Inflammatory macrophage treated with lipopolysaccharide for 1 hour (primary cell): ENCODE measurements at regions not wholly inside any gene's neighbourhood (a gene's known extent, or its start where the extent isn't known, plus 50 kb on each side); places are given as distances from the start of the nearest gene placed in this dataset.

ENCODE experiments used
- DNase-seq, 2 donors: peaks; one replicate each; pipeline ENCODE4 v3.0.0-alpha.2; 2020 to 2022

DNA sequence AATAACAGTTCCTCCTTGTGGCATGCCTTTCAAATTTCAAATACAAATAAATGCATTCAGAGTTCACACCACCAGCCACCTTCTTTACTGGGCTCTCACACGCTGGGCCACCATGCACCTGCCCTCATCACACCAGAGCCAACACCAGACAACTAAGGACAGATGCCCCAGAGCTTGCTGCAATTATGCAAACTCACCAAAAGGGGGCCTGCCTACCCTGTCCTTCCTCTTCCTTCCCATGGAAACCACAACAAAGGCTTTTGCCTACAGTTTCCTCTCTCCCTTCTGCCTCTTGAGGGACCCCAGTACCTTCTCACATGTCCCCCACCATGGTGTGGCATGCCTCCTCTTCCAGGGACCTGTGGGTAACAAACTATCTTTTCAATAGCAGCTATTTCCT, 1333.9 kb upstream of the TENM3 start:
- no peak for DNase-seq

DNA sequence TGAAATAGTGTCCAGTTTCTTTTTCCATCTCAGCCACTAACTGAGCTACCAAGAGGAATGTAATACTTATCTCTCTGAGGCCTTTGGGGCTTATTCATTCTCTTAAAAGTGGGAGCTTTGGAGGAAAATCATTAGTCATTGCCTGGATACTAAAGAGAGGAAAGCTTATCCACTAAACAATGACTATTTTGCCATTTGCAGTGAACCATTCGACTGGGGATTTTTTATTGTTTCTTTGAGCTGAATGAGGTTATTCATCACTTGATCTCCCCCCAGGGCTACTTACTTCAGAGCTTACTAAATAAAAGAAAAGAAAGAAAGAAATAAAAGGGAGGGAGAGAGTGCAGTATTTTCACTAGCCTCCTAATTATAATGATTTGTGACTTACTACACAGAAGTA, 1329.5 kb upstream of the TENM3 start:
- no peak for DNase-seq

DNA sequence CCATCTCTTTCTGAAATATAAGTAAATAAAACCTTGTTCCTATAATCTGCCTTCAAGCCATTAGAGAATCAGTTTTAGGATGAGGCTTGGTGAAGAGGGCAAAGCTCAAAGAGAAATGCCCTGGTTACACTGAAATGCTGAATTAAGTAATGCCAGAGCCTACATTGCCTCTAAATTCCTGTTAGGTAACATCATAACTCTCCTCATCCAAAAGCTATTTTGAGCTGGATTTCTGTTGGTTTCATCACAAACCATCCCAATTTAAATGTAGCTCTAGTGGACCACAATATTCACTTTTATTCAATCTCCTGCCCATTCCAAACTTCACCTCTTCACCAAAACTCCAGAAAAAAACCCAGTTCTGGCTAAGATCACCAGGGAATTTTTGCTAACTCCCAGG, 1319.7 kb upstream of the TENM3 start:
- no peak for DNase-seq

DNA sequence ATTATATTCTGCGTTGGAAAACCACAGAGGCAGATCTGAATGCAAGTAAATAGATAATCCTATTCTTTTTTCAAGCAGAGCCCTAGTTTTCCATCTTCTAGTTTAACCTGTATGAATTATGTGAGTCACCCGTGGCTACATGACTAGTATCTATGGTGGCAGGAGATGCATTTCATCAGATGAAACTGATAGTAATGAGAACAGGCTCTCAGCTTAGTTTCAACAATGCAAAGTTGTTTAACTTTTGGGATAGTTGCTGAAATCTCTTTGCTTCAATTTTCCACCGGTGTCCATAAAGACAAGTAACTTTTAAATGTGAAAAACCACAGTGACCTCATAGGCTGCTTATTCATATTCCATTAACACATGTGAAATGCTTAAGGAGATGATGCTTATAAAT, 1317.4 kb upstream of the TENM3 start:
- DNase-seq, result no peak

DNA sequence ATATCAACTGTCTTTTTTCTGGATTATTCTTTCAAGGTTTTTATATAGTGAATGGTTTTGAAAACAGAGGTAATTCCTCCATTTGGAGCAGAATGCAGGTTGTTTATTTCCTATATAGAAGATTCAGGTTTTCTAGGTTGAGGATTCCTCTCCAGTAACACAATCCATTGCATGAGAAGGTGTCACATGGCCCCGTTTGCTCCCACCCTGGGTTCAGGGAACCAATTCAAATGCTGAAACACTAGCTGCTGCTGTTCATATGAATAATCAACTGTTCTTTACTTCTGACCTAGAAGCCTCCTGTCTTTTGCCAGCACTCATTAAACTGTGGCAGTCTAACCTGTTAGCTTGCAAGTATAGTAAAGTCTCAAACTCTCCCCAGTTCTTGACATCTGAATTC, 1316.9 kb upstream of the TENM3 start:
- DNase-seq, result no peak

DNA sequence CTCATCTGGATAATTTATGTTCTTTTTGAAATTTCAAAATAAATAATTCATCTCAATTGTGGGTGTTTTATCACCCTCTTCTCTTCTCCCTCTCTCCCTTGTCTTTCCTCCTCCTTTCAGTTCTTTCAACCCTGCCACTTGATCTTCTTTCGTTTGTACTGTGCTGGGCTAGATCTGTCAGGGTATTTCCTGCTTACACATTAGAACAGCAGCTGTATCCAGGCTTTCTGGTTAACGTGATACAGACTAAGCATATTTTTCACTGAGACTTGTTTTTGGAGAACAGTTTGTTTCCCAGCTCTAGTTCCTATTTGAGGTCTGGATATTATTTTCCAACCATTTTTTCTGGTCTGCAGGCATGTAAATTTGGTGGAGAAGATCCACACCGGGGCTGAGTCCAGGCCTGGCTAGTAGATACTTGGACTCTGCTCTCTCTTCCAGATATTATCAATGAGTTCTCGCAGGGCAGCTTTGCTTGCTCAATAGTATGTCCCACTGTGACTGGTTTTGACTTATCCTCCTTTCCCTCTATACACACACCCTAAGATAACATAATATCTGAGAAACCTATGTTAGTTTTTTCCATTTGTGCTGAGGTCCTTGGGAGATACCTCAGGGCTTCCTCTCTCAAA, 1310.7 kb upstream of the TENM3 start:
- DNase-seq, result no peak

DNA sequence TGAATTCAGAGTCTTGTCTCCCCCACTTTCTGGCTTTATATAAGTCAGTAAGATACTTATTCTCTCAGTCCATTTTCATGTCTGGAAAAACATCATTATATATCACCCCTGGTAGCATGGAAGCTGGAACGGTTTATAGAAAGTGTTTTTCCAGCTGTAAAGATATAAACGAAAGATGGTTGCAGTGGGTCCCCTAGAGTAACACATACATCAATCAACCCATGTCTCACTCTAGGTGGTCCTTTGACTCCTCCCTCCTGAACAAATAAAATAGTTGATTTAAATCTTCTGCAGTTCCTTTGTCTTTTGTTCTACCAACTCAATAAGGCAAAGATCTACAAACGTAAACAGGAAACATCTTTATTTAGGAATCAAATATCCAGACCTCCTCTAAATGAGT, 1306.1 kb upstream of the TENM3 start:
- no peak for DNase-seq

DNA sequence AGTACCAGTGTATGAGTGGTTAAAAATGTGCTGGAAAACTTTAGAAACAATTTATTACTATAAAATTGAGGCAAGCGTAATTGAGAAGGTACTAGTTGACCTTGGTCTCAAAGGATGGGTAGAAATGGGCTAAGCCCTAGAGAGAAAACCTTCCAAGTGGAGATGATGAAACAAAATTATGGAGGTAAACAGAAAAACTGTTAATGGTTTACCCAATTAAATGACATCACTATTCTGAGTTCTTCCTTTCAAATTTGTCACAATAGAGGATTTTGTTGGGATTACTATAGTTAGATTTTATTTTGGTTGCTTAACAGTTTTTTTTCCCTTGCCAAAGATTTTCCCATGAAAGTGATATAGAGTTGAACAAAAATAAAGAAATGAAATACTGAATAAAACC, 1302.5 kb upstream of the TENM3 start:
- no peak for DNase-seq

DNA sequence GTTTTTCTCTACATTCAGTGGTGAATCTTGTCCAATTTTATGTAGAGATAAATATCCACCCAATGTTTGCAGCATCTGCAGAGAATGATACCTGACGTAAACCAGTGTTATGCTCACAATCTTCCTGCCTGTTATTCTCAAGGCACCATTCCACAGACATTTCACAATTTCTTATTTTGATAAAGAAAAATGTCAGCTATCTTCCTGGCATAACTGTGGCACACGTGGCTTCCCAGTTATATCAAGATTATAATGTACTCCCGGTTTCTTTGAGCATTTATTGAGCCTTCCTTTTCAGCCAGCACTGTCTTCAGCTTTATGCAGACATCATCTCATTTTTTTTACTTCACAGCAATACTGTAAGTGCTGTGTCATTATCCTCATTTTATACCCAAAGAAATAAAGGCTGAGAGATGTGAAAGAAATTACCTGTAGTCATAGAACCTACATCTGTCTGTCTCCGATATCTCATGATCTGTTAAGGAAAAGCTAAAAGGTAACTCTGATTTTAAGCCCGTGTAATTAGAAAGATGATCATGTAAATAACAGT, 1300.8 kb upstream of the TENM3 start:
- no peak for DNase-seq

DNA sequence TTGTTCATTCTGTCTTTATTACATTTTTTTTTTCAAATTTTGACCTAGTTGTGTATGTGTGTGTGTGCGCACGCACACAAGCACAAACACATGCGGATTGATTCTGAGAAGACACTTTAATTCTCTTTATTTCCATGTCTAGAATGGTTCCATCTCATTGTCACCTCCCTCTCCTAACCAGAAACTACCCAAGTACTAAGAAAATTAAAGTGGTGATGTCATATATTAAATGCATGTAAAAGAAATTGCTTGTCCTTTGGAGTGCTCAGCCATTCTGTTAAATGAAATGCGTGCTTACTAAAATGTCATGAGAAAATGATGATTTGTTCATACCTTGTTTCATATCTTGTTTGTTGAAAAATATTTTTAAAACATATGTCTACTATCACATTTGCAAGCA, 1297.0 kb upstream of the TENM3 start:
- no peak for DNase-seq

DNA sequence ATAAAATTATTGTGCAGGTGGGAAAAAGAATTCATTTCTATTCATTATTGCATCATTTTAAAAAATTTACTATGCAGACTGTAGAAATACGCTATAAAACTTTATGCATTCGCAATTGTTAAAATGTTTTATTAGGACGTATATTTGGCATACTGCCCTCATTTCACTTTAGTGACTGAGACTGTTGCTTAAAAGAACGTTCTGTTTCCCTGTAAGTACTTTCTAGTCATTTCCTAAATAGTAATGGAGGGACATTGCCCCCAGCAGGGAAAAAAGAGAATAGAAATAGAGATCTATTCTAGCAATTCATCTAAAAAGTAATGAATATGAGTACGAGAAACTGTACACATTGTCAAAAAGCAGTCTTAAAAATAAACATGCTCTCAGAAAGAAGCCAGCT, 1295.8 kb upstream of the TENM3 start:
- DNase-seq, result no peak

DNA sequence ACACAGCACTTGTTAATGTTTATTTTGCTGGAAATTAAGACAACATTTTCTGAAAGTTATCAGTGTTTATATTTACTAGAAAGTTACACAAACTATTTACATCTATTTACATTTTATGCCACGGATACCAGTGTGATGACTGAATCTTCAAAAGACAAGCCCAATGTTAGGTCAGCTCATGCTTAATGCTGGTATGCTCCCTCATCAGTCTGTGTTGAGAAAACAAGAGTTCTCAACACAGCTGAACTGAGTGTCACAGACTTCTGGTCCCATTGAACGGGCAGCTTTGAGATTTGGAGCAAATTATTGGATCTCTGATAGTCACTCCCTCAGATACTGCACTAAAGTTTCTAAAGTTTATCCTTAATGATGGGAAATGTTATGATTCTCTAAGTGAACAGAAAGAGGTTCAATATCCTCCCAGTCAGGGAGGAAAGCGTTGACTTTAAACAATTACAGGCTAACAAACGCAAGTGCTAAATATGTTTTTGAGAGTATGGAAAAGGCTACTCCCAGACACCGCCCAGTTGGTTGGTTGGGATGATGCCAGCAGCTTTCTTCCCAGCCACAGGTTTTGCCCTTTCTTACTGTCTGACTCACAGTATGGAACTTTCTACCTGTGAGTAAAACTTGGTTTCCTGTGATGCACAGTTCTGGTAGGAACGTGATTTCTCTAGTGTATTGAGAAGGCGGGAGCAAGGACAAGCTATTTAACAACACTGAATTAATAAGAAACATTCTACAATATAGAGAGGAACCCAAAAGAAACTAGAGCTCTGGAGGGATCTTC, 1293.6 kb upstream of the TENM3 start:
- no peak for DNase-seq

DNA sequence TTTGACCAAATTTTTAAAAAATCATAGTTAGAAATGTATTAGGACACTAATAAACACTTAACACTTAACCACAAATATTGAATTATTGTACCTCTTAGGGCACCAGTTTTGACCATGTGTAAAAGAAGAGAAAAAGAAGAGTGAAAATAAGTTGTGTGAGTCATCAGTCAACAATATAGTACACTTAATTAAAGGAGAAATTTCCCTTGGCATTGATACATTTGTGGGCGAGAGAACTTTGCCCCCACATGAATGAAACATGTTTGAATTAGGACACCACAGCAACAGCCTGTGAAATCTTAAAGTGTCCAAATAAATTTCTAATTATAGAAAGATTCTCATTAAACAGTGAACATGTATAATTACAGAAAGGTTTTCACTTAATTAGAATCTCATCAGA, 1292.8 kb upstream of the TENM3 start:
- no peak for DNase-seq

DNA sequence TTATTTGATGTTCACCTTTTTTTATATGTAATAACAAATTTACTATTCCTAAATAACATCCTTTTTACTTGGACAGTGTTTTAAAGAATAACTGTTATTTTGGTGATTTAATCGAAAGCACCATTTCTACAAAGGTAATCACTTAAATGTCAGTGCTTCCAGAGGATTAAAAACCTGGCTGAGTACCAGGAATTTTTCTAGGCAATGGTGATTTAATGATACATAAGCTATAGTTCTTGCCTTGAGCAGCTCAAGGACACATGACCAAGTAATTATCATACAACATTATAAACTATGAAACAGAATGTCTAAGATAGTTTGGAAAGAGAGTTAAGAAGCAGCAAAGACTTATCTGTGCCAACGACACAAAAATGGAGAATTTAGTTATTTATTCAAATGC, 1291.9 kb upstream of the TENM3 start:
- DNase-seq, result no peak

DNA sequence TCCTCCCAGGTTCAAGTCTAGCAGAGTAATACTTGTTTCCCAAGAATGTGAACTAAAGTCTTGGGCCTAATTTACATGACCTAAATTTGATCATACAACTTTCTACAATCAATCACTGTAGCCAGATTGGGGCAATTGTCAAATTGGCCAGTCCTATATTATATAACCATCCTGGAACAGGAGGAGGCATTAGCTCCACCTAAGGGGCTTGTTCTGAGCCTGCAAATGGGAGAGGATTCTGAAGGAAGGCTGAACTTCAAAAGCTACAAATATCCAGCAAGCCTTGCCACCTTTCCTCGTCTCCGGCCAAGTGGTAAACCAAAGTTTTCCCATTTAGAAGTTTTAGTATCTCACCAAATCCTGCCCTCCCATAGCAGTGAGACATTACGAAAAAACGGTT, 1289.6 kb upstream of the TENM3 start:
- no peak for DNase-seq

DNA sequence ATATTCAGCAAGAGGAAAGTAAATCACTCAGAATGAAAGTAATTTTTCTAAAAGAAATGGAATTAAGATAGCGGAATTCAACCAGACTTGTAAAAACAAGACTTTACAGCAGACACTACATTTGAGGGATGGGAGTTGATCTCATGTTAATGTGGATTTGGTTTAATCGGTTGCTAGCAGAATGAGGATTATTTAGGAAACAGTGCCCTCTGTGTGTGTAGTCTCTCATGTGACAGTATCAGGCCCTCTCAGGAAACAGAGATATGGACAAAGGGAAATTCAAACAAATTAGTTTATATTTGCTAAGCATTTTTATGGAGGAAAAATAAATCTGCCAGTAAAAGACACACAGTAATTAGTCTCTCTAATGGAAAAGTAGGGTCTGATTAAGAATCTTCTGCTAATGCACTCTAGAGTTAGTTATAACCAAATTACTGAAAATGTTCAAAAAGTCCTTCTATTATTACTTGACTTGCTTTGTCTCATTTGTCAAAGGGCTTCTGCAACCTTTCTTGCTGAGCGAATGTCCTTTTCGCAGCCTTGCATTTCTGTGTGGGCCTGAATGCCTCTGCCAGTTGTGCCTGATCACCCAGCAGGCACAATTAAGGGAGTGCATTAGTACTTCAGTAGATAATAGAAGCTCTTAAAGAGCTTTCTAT, 1282.3 kb upstream of the TENM3 start:
- DNase-seq, result no peak

DNA sequence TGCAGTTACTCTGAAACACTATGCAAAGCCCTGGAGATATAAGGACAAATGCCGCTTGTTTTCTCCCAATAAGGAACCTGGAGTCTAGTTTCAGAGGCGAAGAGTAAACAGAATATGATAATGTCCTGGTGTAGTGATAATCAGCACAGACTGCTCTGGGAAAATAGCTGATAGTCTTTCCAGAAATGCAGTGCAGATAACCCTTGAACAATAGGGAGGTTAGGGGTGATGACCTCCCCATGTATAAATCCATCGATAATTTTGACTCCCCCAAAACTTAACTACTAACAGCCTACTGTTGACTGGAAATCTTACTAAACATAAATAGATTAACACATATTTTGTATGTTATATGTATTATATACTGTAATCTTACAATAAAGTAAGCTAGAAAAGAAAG, 1280.9 kb upstream of the TENM3 start:
- DNase-seq, result no peak

DNA sequence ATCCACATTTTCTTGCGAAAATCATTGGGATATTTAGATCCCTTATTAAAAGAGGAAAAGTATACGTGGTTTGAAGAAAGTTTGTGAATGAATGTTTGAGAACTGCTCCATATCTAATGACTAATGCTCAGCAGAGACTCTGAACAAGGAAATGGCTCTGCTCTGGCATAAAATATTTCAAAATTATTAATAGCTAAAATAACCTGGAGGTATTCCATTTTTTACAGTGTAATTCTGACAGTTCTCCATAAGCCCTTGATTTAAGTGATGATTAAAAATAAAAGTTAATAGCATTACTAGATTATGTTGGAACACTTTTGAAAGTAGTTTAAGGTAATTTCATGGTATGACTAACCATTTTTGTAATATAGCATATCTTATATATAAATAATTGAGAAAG, 1276.9 kb upstream of the TENM3 start:
- no peak for DNase-seq

DNA sequence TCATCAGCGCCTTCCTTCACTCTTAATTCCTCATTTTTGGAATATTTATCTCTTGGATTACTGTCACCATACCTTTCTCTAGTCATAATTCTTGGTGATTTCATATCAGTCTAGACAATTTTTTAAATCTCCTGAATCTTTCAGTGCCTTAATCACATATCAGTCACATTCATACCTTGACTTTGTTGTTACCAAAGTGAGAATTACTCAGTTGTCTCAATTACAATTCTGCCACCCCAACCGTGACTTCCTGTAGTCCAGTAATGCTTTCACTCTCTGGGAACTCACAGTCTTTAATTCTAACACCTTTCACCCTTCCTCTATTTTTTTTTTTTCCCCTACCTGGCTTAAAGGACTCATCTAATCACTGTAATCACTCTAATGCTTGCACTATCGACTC, 1275.3 kb upstream of the TENM3 start:
- no peak for DNase-seq

DNA sequence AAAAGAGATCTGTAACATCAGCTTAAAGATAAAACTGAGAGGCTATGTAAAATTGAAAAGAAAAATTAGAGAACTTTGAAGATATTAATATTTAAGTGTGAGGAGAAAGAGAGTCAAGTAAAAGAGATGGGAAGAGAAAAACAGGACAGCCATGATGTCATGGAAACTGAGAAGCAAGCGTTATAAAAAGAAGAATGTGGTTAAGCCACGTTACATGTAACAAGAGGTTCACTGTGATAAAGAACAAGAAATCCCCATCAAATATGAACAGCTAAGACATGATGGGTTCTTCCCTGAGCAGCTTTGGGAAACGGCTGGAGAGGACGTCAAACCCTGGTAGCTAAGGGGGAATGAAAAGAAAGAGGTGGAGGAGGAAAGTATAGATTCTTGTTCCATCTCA, 1269.3 kb upstream of the TENM3 start:
- no peak for DNase-seq

DNA sequence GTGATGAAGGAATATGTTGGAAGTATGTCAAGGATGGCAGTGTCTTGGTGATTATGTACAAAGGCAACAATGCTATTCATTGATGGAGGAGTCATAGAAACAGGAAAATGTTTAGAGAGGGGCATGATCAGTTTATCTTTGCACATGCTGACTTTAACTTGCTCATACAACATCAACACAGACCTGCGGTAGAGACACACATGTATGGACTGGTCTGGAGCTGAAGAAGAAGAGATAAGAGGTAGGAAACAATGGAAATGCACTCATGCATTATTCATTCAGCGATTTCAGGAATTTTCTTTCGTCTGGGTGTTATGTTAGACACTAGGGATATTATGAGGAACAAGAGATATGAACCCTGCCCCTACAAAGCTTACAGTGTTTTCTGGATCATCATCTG, 1252.3 kb upstream of the TENM3 start:
- no peak for DNase-seq

DNA sequence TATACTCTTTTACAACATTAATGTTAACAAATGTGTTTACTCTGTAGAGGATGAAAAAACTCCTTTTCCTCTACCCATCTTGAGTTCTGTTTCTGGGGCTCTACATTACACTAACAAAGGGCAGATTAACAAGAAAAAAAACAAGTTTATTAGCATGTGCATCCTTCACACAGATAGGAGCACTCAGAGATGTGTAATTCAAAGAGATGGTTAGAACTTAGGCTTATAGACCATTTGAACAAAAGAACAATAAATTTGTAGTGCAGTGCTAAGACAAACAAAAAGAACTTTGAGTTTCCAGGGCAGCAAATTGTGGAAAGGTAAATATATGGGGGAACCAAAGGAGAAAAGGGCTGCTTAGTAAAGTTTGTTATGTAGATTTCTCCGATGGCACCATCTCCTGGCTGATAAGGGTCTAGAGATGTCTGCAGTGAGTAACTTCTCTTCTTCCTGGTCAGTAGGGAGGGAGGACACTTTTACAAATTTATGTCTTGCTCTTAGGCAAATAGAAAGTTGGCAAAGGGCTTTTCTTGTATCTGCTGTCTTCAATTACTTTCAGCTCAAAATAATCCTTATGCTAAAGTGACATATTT, 1249.9 kb upstream of the TENM3 start:
- no peak for DNase-seq

DNA sequence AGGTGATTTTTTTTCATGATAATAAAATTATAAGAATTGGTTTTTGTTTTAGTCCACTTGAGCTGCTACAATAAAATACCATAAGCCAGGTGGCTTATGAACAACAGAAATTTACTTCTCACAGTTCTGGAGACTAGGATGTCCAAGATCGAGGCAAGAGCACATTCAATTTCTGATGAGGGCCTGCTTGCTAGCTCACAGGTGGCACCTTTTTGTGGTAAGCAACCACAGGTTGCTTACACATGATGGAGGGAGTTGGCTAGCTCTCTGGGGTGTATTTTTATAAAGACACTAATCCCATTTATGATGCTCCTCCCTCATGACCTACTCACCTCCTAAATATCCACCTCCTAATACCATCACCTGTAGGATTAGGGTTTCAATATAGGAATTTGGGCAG, 1248.5 kb upstream of the TENM3 start:
- no peak for DNase-seq

DNA sequence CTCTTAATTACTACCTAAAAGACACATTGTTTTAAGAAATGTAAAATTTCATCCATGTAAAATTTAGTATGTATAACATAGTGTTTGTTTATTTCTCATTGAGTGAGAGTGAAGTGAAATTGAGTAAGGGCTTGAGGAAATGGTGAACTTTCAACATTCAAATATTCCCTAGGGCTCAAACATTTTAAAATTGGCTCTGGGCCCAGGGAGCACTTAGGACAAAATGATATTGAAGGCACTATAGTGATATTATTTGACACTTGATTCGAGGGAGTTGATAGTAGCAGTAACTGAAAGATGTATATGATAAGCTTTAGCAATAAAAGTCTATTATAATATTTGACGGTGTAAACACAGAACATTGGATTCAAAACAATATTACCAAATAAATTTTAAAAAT, 1244.0 kb upstream of the TENM3 start:
- no peak for DNase-seq
